Activated CD8-positive, alpha-beta T cell treated with anti-CD3 and anti-CD28 coated beads, Interleukin-2, amount 10 ng/mL, durations not matched to agents 7 days and 5 days (primary cell): ENCODE measurements at regions not wholly inside any gene's neighbourhood (a gene's known extent, or its start where the extent isn't known, plus 50 kb on each side); places are given as distances from the start of the nearest gene placed in this dataset.

Experiments used
- ATAC-seq: fragments of 150-1000 bp; cut with Tn5 transposase; one replicate; pipeline ENCODE4 v1.10.0; 2021; ENCODE audit warnings: moderate library complexity
- CTCF ChIA-PET: fragments of 350-600 bp; sonication (Branson Sonifier 250); formaldehyde crosslinking; loops from one replicate; lab custom pipeline; 2021; ENCODE audit warnings: antibody characterized with exemption; lab: Charles Lee
- POLR2A ChIA-PET: fragments of 350-600 bp; sonication (Branson Sonifier 250); formaldehyde crosslinking; loops from one replicate; lab custom pipeline; 2021; ENCODE audit warnings: antibody characterized with exemption; lab: Charles Lee
- DNase-seq: peaks from one replicate; pipeline ENCODE4 v3.0.0-alpha.2; 2020
- H3K27ac Mint-ChIP-seq: one replicate; pipeline ENCODE4 v1.8.0; 2021; ENCODE audit warnings: mild to moderate bottlenecking, mixed read lengths
- H3K27me3 Mint-ChIP-seq: one replicate; pipeline ENCODE4 v1.8.0; 2021; ENCODE audit warnings: low read depth, mixed read lengths
- H3K36me3 Mint-ChIP-seq: one replicate; pipeline ENCODE4 v1.8.0; 2021; ENCODE audit warnings: low read depth, mixed read lengths
- H3K4me1 Mint-ChIP-seq: one replicate; pipeline ENCODE4 v1.8.0; 2021; ENCODE audit warnings: low read depth, mixed read lengths
- H3K4me3 Mint-ChIP-seq: one replicate; pipeline ENCODE4 v1.8.0; 2021; ENCODE audit warnings: mild to moderate bottlenecking, mixed read lengths
- H3K9me3 Mint-ChIP-seq: one replicate; pipeline ENCODE4 v1.8.0; 2022; ENCODE audit warnings: mixed read lengths; ENCODE audit not compliant: insufficient read depth

DNA sequence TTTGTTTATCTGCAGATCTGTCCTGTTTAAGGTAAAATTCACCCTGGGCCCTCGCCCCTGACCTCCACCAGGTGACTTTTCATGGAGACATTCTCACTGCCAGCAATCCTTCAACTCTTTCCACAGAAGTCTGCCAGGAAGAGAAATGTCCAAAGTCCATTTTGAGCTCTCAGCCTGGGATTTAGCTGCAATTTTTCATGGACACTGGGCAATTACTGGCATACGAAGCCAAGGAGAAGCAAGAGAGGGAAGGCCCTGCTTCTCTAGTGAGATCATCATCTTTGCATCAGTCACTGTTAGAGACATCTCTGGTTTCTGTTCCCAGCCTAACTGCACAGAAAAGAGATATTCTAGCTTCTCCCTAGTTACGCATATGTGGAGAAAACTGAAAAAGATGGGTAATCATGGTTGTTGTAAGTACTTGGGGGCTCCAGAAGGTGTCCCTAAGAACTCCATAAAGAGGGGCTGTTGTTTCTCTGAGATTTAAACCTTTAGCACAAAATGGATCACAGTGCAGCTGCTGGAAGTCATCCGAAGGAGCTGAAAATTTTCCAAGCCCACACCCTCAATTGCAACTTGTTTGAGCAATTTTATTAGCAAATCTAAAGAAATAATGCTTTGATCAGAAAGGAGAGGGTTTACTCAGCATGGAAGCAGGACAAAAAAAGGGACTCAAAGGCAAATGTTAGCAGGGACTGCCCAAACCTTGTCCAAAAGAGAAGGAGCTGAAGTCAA is 168.9 kb downstream of the SNX10 start:
- Mint-ChIP-seq H3K27ac (no peak overlapping the region), H3K36me3 (no peaks in the 10 kb centered on the region), H3K4me1 (no peaks in the 10 kb centered on the region), H3K27me3 (peaks cover 14% of the 10 kb centered on the region), H3K4me3 (no peak overlapping the region), H3K9me3 (no peaks in the 10 kb centered on the region)
- no peak for ATAC-seq
- ChIA-PET POLR2A (no interaction called here), CTCF (no interaction called here)
- no peak for DNase-seq

DNA sequence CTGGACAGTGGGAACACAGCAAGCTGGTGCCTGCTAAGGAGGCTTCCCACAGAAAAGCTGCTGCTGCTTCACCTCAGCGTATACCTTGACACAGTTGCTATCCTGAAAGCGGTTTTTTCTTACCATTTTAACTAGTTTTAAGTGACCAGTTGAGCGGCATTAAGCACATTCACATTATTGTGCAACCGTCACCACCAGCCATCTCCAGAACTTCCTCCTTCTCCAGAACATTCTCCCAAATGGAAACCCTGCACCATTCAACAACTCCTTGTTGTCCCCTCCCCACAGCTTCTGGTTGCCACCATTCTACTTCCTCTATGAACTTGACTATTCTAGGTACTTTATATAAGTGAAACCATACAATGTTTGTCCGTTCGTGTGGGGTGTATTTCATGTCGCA is 169.9 kb downstream of the SNX10 start:
- Mint-ChIP-seq H3K36me3 (no peaks in the 10 kb centered on the region), H3K4me3 (no peak overlapping the region), H3K4me1 (no peaks in the 10 kb centered on the region), H3K9me3 (no peaks in the 10 kb centered on the region), H3K27ac (no peak overlapping the region), H3K27me3 (peaks cover 14% of the 10 kb centered on the region)
- DNase-seq (no peak), ATAC-seq (no peak)
- ChIA-PET POLR2A (no interaction called here), CTCF (no interaction called here)

DNA sequence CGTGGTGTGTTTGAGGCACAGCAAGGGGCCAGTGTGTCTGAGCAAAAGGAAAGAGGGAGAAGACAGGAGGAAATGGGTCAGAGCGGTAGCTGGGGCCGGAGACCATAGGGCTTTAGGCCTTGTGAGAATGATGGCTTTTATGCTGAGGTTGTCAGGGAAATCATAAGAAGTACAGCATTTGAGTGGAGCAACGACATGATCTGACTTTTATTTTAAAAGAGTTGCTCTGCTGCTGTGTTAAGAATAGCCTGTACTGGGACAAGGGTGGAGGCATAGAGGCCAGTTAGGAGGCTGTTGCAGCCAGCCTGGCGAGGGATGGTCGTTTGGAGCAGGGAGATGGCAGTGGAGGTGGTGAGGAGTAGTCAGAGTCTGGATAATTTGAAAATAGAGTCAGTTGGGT is 174.3 kb downstream of the SNX10 start:
- Mint-ChIP-seq H3K27ac (no peak overlapping the region), H3K36me3 (no peaks in the 10 kb centered on the region), H3K9me3 (no peaks in the 10 kb centered on the region), H3K27me3 (peaks cover 11% of the 10 kb centered on the region), H3K4me3 (no peak overlapping the region), H3K4me1 (no peaks in the 10 kb centered on the region)
- DNase-seq, result no peak
- POLR2A ChIA-PET, result no interaction called here
- CTCF ChIA-PET, result no interaction called here
- no peak for ATAC-seq

GRCh38 chr7:26467104-26467503 is 175.4 kb downstream of the SNX10 start:
- Mint-ChIP-seq H3K27ac (no peak overlapping the region), H3K9me3 (no peaks in the 10 kb centered on the region), H3K27me3 (peaks cover 8% of the 10 kb centered on the region), H3K36me3 (no peaks in the 10 kb centered on the region), H3K4me1 (no peaks in the 10 kb centered on the region), H3K4me3 (no peak overlapping the region)
- POLR2A ChIA-PET, result no interaction called here
- no peak for DNase-seq
- CTCF ChIA-PET, result no interaction called here
- no peak for ATAC-seq

DNA sequence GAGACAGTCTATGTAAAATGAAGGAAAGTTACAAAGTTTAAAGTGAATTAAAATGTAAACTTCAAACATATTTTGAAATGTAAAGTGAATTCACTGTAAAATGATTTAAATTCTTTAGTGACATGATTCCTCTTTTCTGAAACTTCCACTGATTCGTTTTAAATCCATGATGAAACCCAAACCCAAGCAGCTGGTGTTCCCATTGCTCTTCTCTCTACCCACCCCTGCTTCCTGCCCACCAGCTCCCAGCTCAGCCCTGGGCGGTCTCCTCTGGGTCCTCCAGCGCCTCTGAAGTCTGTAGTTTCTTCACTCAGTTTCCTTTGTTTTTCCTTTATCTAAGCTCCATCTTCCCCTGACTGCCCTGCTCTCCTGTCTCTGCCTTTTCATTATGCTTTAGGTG is 175.9 kb downstream of the SNX10 start:
- DNase-seq (no peak), ATAC-seq (no peak)
- Mint-ChIP-seq H3K9me3 (no peaks in the 10 kb centered on the region), H3K4me3 (no peak overlapping the region), H3K36me3 (no peaks in the 10 kb centered on the region), H3K27ac (no peak overlapping the region), H3K4me1 (no peaks in the 10 kb centered on the region), H3K27me3 (peaks cover 8% of the 10 kb centered on the region)
- ChIA-PET POLR2A (no interaction called here), CTCF (no interaction called here)

DNA sequence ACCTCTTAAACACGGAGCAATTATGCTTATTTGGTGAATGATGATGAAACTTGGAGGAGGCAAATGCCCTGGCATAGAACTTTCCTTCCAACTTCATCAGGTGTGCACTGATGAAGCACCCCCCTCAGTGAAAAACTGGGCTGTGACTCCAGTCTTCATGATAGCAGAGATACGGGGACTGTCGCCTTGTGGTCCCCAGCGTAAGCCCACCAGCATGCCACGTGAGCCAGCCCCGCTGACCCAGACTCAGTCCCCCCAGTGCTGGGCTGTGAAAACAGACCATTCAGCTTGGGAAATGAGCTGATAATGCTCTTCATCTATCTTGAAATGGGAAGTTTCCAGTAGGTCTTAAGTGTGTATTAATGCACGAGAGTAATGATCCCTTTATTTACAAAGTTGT is 177.0 kb downstream of the SNX10 start:
- Mint-ChIP-seq H3K27ac (no peak overlapping the region), H3K4me1 (no peaks in the 10 kb centered on the region), H3K9me3 (no peaks in the 10 kb centered on the region), H3K36me3 (no peaks in the 10 kb centered on the region), H3K27me3 (peaks cover 8% of the 10 kb centered on the region), H3K4me3 (no peak overlapping the region)
- DNase-seq (no peak), ATAC-seq (no peak)
- ChIA-PET CTCF (no interaction called here), POLR2A (no interaction called here)

DNA sequence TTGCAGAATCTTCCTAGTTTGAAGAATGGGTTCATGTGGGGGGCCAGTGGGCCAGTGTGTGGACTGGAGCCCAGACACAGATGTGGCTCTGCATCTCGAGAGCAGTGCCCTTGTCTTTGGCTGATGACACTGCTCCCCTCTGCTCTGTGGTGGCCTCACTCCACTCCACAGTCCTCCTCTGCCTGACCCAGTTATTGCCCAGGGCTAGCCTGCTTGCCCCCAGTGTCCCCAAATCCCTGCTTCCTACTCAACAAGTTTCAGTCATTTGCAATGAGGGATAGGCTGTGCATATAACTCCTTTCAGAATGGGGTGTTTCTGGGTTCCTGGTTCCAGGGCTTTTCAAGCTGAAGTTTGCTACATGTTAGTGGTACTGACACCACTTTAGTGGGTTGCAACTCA is 177.5 kb downstream of the SNX10 start:
- ATAC-seq, result no peak
- Mint-ChIP-seq H3K36me3 (no peaks in the 10 kb centered on the region), H3K4me1 (no peaks in the 10 kb centered on the region), H3K9me3 (no peaks in the 10 kb centered on the region), H3K27ac (no peak overlapping the region), H3K4me3 (no peak overlapping the region), H3K27me3 (peaks cover 8% of the 10 kb centered on the region)
- no peak for DNase-seq
- CTCF ChIA-PET, result no interaction called here
- POLR2A ChIA-PET, result no interaction called here

- Mint-ChIP-seq H3K9me3 (no peaks in the 10 kb centered on the region), H3K4me1 (no peaks in the 10 kb centered on the region), H3K27me3 (peaks cover 8% of the 10 kb centered on the region), H3K27ac (no peak overlapping the region), H3K4me3 (no peak overlapping the region), H3K36me3 (no peaks in the 10 kb centered on the region)
- no peak for DNase-seq
- ATAC-seq, result no peak
- POLR2A ChIA-PET, result no interaction called here
- CTCF ChIA-PET, result no interaction called here
These were observed 179.0 kb downstream of the SNX10 start for GRCh38 chr7:26470691-26471090.

DNA sequence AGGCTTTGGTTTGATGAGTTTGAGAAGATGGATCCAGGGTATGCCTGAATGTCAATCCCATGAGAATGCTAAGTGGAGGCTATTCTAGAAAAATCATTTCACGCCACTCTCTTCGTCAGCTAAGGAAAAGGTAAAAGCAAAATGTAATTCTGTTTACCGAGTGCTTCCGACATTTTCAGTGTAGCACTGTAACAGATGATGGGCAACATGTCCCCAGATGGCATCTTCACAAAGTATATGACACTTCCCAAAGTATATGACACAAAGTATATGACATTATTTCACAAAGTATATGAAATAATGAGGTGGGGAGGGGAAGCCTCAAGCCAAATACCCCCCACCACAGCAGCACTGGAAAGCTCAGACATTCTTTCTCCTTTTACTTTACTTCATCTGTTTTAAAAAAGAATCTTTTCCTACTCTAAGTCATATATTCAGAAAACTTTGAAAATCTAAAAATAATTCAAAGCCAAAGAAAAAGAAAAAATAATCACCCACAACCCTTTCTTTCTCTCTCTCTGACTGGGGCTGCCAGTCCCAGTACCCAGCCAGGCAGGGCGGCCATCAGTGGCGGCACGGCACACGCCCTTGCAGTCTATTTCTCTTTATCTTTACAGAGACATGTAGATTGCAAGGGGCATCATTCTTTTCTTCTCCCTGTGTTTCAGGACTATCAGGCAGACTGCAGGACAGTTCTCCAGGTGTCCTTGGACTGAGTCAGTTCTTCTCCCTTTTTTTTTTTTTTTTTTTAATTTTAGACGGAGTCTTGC is 179.8 kb downstream of the SNX10 start:
- ChIA-PET CTCF (no interaction called here), POLR2A (no interaction called here)
- ATAC-seq (no peak), DNase-seq (no peak)
- Mint-ChIP-seq H3K36me3 (no peaks in the 10 kb centered on the region), H3K9me3 (no peaks in the 10 kb centered on the region), H3K4me1 (no peaks in the 10 kb centered on the region), H3K27ac (no peak overlapping the region), H3K27me3 (peaks cover 15% of the 10 kb centered on the region), H3K4me3 (no peak overlapping the region)

- H3K36me3 Mint-ChIP-seq, result no peaks in the 10 kb centered on the region
- no peak overlapping the region for H3K4me3 Mint-ChIP-seq
- no peaks in the 10 kb centered on the region for H3K4me1 Mint-ChIP-seq
- ChIA-PET POLR2A (no interaction called here), CTCF (no interaction called here)
- H3K27me3 Mint-ChIP-seq, result peaks cover 19% of the 10 kb centered on the region
- no peaks in the 10 kb centered on the region for H3K9me3 Mint-ChIP-seq
- no peak for DNase-seq
- H3K27ac Mint-ChIP-seq, result no peak overlapping the region
- ATAC-seq, result no peak
These were observed 181.3 kb downstream of the SNX10 start for GRCh38 chr7:26472971-26473370.

DNA sequence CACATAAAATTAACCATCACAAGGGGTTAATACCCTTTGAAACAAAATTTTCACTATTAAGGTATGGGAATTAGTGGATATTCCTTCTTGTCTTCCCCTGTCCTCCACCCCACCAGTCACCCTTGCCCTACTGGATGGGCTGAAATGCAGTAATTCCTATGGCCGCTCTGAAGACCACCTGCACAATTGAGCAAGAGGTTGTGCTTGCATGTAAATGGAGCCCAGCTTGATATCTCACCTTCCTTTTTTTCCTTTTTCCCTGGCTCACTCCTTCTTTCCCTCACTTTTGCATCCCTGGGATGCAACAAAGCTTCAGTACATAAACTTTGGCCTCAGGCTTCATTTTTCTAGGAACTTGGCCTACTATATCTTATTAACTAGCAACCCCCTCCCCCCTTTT is 184.6 kb downstream of the SNX10 start:
- POLR2A ChIA-PET, result no interaction called here
- CTCF ChIA-PET, result no interaction called here
- no peaks in the 10 kb centered on the region for H3K9me3 Mint-ChIP-seq
- no peak for ATAC-seq
- no peaks in the 10 kb centered on the region for H3K4me1 Mint-ChIP-seq
- H3K4me3 Mint-ChIP-seq, result no peak overlapping the region
- H3K27me3 Mint-ChIP-seq, result peaks cover 17% of the 10 kb centered on the region
- DNase-seq, result no peak
- H3K36me3 Mint-ChIP-seq, result no peaks in the 10 kb centered on the region
- no peak overlapping the region for H3K27ac Mint-ChIP-seq

- POLR2A ChIA-PET, result no interaction called here
- CTCF ChIA-PET, result interaction anchor here (1.0 kb wide), 1 partner anchor 107 kb away, joined by 3 read pairs; no protein-coding TSS in a partner anchor
- Mint-ChIP-seq H3K27me3 (peaks cover 20% of the 10 kb centered on the region), H3K27ac (no peak overlapping the region), H3K9me3 (no peaks in the 10 kb centered on the region), H3K4me1 (no peaks in the 10 kb centered on the region), H3K4me3 (no peak overlapping the region), H3K36me3 (no peaks in the 10 kb centered on the region)
- ATAC-seq (no peak), DNase-seq (no peak)
These were observed 185.8 kb downstream of the SNX10 start for GRCh38 chr7:26477381-26477990.
